ENCODE measurements at regions not wholly inside any gene's neighbourhood (a gene's known extent, or its start where the extent isn't known, plus 50 kb on each side); places are given as distances from the start of the nearest gene placed in this dataset.

GRCh38 chr18:76634564-76634963 is 139.5 kb upstream of the ZNF516 start:
- Histone ChIP-seq H3K4me3 (replicated peaks in 1 of 2; ENCODE audit: low read depth in 1 of 2, low read length in 2 of 2) (no peak overlapping the region), H3K9ac (ENCODE audit: low read length) (no peak overlapping the region), H3K79me2 (ENCODE audit: insufficient read depth, low read length) (no peaks in the 10 kb centered on the region), H2AFZ (ENCODE audit: low read depth, low read length, poor library complexity, severe bottlenecking) (no peak overlapping the region), H3K4me1 (ENCODE audit: control insufficient read depth in 1 of 2, insufficient read depth in 2 of 2, low read length in 2 of 2) (no peaks in the 10 kb centered on the region), H3K27me3 (ENCODE audit: insufficient read depth, low read length) (peaks cover 6% of the 10 kb centered on the region; the same call in 1 of the 2 replicates), H3K36me3 (ENCODE audit: control insufficient read depth in 1 of 2, insufficient read depth in 2 of 2, low read length in 2 of 2) (no peaks in the 10 kb centered on the region), H4K20me1 (ENCODE audit: insufficient read depth) (no peaks in the 10 kb centered on the region), H3K27ac (ENCODE audit: low read depth, low read length) (no peak overlapping the region), H3K9me3 (ENCODE audit: control insufficient read depth in 1 of 2, insufficient read depth in 1 of 2, low read depth in 1 of 2, low read length in 2 of 2) (no peaks in the 10 kb centered on the region), H3K4me2 (ENCODE audit: low read length) (no peak overlapping the region), H3K9me2 (ENCODE audit: insufficient read depth) (no peaks in the 10 kb centered on the region)
- ChIA-PET CTCF (no interaction called here), POLR2A (no interaction called here), RAD21 (ENCODE audit: low non-redundant PET in 1 of 2, low total read pairs in 2 of 2, uncharacterized antibody in 2 of 2, unreplicated experiment in 2 of 2) (no interaction called here)
- ATAC-seq (no peak), DNase-seq (ENCODE audit: low read depth, low spot score) (no peak)
- BruUV-seq (replicated peaks): no TSS peak
- TF ChIP-seq EZH2 (IDR thresholded peaks at IDR 0.05): no peak
- no peak for TF ChIP-seq ELF1 (IDR thresholded peaks at IDR 0.05; ENCODE audit: borderline replicate concordance, low read depth)
- TF ChIP-seq YY1 (IDR thresholded peaks at IDR 0.05; ENCODE audit: extremely low read depth, insufficient replicate concordance, low read depth, low read length): no peak
- TF ChIP-seq SP1 (IDR thresholded peaks at IDR 0.05; ENCODE audit: low read depth): no peak
- no peak for TF ChIP-seq ZFX (IDR thresholded peaks at IDR 0.05)
- no peak for TF ChIP-seq ZNF274 (IDR thresholded peaks at IDR 0.05; ENCODE audit: low read depth, low read length)
- TF ChIP-seq POLR2AphosphoS5 (IDR thresholded peaks at IDR 0.05; ENCODE audit: low read depth, low read length): no peak
- no peak for TF ChIP-seq TCF7L2 (IDR thresholded peaks at IDR 0.05; ENCODE audit: borderline replicate concordance, extremely low read depth, insufficient read depth, insufficient read length)
- no peak for TF ChIP-seq POLR2A (IDR thresholded peaks at IDR 0.05; ENCODE audit: borderline replicate concordance, extremely low read depth, insufficient read depth, insufficient read length)
- no peak for TF ChIP-seq RAD21 (IDR thresholded peaks at IDR 0.05; ENCODE audit: low read depth)
- no peak for TF ChIP-seq CBX3 (IDR thresholded peaks at IDR 0.05; ENCODE audit: low read depth)
- no peak for TF ChIP-seq REST (IDR thresholded peaks at IDR 0.05; ENCODE audit: low read depth)
- no peak for TF ChIP-seq SIN3A (IDR thresholded peaks at IDR 0.05; ENCODE audit: low read depth)
- intact Hi-C loops (cut with micrococcal nuclease): no loop called here

All from HCT116 (cell line).